ENCODE measurements at regions not wholly inside any gene's neighbourhood (a gene's known extent, or its start where the extent isn't known, plus 50 kb on each side); places are given as distances from the start of the nearest gene placed in this dataset.

GRCh38 chr11:115911613-115912346, 407.6 kb upstream of the CADM1 start:
- WGBS, 2 experiments (ENCODE audit: insufficient coverage in 1 of 2, insufficient read length in 1 of 2) = 82 to 89% methylated on average over 11 to 14 of the region's 14 CpGs
- H3K27me3 Mint-ChIP-seq (ENCODE audit: insufficient read depth) = peaks cover 12% of the 10 kb centered on the region
- no peaks in the 10 kb centered on the region for H3K36me3 ChIP-seq (ENCODE audit: control insufficient read depth, insufficient read depth, low read length)

GRCh38 chr11:115910379-115910778, 406.2 kb upstream of the CADM1 start:
- no peak for TF ChIP-seq CTCF (conservative IDR thresholded peaks at IDR 0.05)
- H3K27me3 Mint-ChIP-seq (ENCODE audit: insufficient read depth) = peaks cover 12% of the 10 kb centered on the region
- Histone ChIP-seq H3K9me3 (ENCODE audit: control insufficient read depth, low read length) (no peaks in the 10 kb centered on the region), H3K27me3 (ENCODE audit: control insufficient read depth, insufficient read depth, low read length, poor library complexity, severe bottlenecking) (no peaks in the 10 kb centered on the region), H3K27ac (ENCODE audit: low read depth, low read length) (no peak overlapping the region), H3K36me3 (ENCODE audit: control insufficient read depth, insufficient read depth, low read length) (no peaks in the 10 kb centered on the region), H3K9ac (ENCODE audit: extremely low read depth, low read length, poor library complexity, severe bottlenecking) (no peak overlapping the region), H3K4me3 (ENCODE audit: low read length) (no peak overlapping the region), H3K4me1 (ENCODE audit: control insufficient read depth, insufficient read depth, low read length) (peaks cover 10% of the 10 kb centered on the region)
- peaks cover 11% of the 10 kb centered on the region for H3K4me1 Mint-ChIP-seq
- DNase-seq = no peak
- no peaks in the 10 kb centered on the region for H3K36me3 Mint-ChIP-seq (ENCODE audit: low read depth)
- peaks cover 4% of the 10 kb centered on the region for H3K9me3 Mint-ChIP-seq
- no peak overlapping the region for H3K27ac Mint-ChIP-seq
- no peak overlapping the region for H3K4me3 Mint-ChIP-seq
- WGBS, 2 experiments (ENCODE audit: insufficient coverage in 1 of 2, insufficient read length in 1 of 2) = 92 to 100% methylated on average over 1 of the region's 1 CpG

More at GRCh38 chr11:115911613-115912346, 407.6 kb upstream of the CADM1 start:
- H3K27ac Mint-ChIP-seq = no peak overlapping the region
- peaks cover 4% of the 10 kb centered on the region for H3K9me3 Mint-ChIP-seq
- Histone ChIP-seq H3K27me3 (ENCODE audit: control insufficient read depth, insufficient read depth, low read length, poor library complexity, severe bottlenecking) (no peaks in the 10 kb centered on the region), H3K9me3 (ENCODE audit: control insufficient read depth, low read length) (no peaks in the 10 kb centered on the region), H3K27ac (ENCODE audit: low read depth, low read length) (no peak overlapping the region), H3K4me1 (ENCODE audit: control insufficient read depth, insufficient read depth, low read length) (peaks cover 3% of the 10 kb centered on the region), H3K9ac (ENCODE audit: extremely low read depth, low read length, poor library complexity, severe bottlenecking) (no peak overlapping the region), H3K4me3 (ENCODE audit: low read length) (no peak overlapping the region)
- no peaks in the 10 kb centered on the region for H3K36me3 Mint-ChIP-seq (ENCODE audit: low read depth)
- no peak overlapping the region for H3K4me3 Mint-ChIP-seq
- TF ChIP-seq CTCF (conservative IDR thresholded peaks at IDR 0.05) = no peak
- H3K4me1 Mint-ChIP-seq = peaks cover 2% of the 10 kb centered on the region
- DNase-seq = no peak

- H3K27ac ChIP-seq (ENCODE audit: low read depth, low read length) = no peak overlapping the region
- Mint-ChIP-seq H3K9me3 (peaks cover 4% of the 10 kb centered on the region), H3K36me3 (ENCODE audit: low read depth) (no peaks in the 10 kb centered on the region), H3K4me3 (no peak overlapping the region), H3K4me1 (peaks cover 11% of the 10 kb centered on the region), H3K27me3 (ENCODE audit: insufficient read depth) (peaks cover 9% of the 10 kb centered on the region), H3K27ac (no peak overlapping the region)
- 80% methylated on average over 3 of the region's 3 CpGs; no CpG with 5 or more reads in 1 of the 2 experiments for WGBS, 2 experiments (ENCODE audit: insufficient coverage in 1 of 2, insufficient read length in 1 of 2)
- H3K27me3 ChIP-seq (ENCODE audit: control insufficient read depth, insufficient read depth, low read length, poor library complexity, severe bottlenecking) = no peaks in the 10 kb centered on the region
- no peak overlapping the region for H3K9ac ChIP-seq (ENCODE audit: extremely low read depth, low read length, poor library complexity, severe bottlenecking)
- peaks cover 10% of the 10 kb centered on the region for H3K4me1 ChIP-seq (ENCODE audit: control insufficient read depth, insufficient read depth, low read length)
- no peak for TF ChIP-seq CTCF (conservative IDR thresholded peaks at IDR 0.05)
- no peak for DNase-seq
- H3K9me3 ChIP-seq (ENCODE audit: control insufficient read depth, low read length) = no peaks in the 10 kb centered on the region
- no peaks in the 10 kb centered on the region for H3K36me3 ChIP-seq (ENCODE audit: control insufficient read depth, insufficient read depth, low read length)
- no peak overlapping the region for H3K4me3 ChIP-seq (ENCODE audit: low read length)
Observed at GRCh38 chr11:115906171-115906570, 402.0 kb upstream of the CADM1 start.

Data from endodermal cell (in vitro differentiated cells).